ENCODE measurements at regions not wholly inside any gene's neighbourhood (a gene's known extent, or its start where the extent isn't known, plus 50 kb on each side); places are given as distances from the start of the nearest gene placed in this dataset.
"Not testable (repeated sequence)": the region's sequence is repeated elsewhere in the genome, so short reads cannot be mapped to it uniquely, and the experiment has no call there.

- DNase-seq, result no peak
Observed at GRCh38 chr2:83860320-83860719, 598.8 kb downstream of the SUCLG1 start.

GRCh38 chr2:83859553-83859952, 599.5 kb downstream of the SUCLG1 start:
- DNase-seq, result no peak

DNA sequence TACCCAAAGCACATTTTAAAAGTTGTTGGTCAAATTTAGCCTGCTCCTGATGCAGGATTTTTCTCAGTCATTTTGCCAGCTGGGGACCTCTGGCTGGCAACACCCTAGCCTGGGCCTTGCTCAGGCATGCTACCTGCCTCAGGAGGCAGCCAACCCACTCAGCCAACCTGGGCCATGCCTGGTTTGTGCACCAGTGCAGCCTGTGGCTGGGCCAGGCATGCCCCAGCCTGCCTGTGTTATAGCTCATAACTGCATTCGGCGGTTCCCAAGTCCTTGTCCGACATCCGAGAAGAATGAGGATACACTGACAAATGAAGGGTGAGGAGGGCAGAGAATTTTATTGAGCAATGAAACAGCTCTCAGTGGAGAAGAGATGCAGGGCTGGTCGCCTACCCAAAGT, 608.0 kb downstream of the SUCLG1 start:
- DNase-seq, result no peak

- no peak for DNase-seq
Observed at GRCh38 chr2:83850071-83850725, 608.9 kb downstream of the SUCLG1 start.

- DNase-seq, result no peak
Observed at GRCh38 chr2:83844490-83844889, 614.6 kb downstream of the SUCLG1 start.

- no peak for DNase-seq
Observed at GRCh38 chr2:83842421-83842820, 616.7 kb downstream of the SUCLG1 start.

- DNase-seq, result no peak
Observed at GRCh38 chr2:83837823-83838222, 621.3 kb downstream of the SUCLG1 start.

- no peak for DNase-seq
Observed at GRCh38 chr2:83827618-83828017, 631.5 kb downstream of the SUCLG1 start.

GRCh38 chr2:83826577-83826976, 632.5 kb downstream of the SUCLG1 start:
- no peak for DNase-seq

DNA sequence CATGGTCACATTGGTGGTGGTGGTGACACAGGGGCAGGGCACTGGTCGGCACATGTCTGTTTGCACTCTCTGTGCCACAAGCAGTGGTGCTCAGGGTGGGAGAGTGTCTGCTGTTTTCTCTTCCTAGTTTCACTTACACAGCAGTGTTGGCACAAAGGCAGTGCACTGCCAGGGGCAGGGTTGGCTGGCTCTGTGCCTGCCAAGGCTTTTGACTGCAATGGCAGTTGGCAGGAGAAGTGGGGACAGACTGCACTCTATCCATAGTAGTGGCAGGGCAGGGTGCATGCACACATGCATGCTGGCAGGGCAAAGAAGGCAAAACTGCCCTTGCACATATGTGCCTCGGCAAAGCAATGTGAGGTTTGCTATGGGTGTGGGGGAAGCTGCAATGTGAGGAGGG, 635.9 kb downstream of the SUCLG1 start:
- DNase-seq, result no peak

DNA sequence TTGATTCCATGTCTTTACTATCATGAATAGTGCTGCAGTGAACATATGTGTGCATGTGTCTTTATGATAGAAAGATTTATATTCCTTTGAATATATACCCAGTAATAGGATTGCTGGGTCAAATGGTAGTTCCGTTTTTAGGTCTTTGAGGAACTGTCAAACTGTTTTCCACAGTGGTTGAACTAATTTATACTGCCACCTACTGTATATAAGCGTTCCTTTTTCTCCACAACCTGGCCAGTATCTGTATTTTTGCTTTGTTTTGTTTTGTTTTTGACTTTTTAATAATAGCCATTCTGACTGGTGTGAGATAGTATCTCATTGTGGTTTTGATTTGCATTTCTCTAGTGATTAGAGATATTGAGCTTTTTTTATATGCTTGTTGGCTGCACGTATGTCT, 641.6 kb downstream of the SUCLG1 start:
- DNase-seq, result peak in 1 of 3 donors; percentile 14

- DNase-seq, result no peak
Observed at GRCh38 chr2:83808878-83809277, 650.2 kb downstream of the SUCLG1 start.

DNA sequence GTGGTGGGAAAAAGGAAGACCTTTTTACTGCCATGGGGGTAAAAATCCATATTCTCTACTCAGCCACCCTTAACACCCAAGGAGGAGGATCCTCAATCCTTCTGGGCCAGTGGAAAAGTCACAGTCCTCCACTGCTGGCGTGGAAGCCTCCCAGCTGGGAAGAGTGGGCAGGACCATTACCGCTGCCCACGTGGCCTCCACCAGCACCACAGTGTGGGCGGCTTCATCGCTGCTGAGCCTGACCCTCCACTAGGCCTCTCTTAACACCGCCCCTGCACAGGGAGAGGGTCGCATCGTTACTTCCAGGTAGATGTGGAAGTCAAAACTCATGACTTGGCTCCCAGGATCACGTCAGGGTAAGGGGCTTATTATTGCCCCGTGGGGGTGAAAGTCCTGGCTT, 656.5 kb downstream of the SUCLG1 start:
- DNase-seq, result no peak

DNA sequence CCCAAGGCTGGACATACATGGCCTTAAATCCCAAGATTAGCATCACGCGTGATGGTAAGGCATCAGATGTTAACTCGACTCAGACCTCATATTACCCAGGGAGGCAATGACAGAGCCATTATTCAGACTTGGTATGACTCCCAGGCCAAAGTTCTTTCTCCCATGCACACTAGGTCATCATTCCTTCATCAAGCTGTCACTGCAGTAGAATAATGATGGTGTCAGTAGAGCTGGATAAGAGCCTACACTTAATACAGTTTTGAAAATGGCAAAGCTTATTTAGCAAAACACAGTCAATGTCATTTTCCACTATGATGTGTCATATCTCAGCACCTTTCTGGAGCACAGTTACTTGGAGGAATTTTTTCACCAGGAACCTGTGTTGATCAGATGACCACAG, 663.3 kb downstream of the SUCLG1 start:
- DNase-seq, result no peak

GRCh38 chr2:83790467-83790866, 668.6 kb downstream of the SUCLG1 start:
- not testable (repeated sequence) for DNase-seq

- not testable (repeated sequence) for DNase-seq
Observed at GRCh38 chr2:83789674-83790073, 669.4 kb downstream of the SUCLG1 start.

GRCh38 chr2:83788938-83789566, 670.0 kb downstream of the SUCLG1 start:
- DNase-seq, result not testable (repeated sequence)

- DNase-seq, result no peak
Observed at GRCh38 chr2:83787189-83787588, 671.9 kb downstream of the SUCLG1 start.

GRCh38 chr2:83786140-83786539, 672.9 kb downstream of the SUCLG1 start:
- DNase-seq, result no peak

DNA sequence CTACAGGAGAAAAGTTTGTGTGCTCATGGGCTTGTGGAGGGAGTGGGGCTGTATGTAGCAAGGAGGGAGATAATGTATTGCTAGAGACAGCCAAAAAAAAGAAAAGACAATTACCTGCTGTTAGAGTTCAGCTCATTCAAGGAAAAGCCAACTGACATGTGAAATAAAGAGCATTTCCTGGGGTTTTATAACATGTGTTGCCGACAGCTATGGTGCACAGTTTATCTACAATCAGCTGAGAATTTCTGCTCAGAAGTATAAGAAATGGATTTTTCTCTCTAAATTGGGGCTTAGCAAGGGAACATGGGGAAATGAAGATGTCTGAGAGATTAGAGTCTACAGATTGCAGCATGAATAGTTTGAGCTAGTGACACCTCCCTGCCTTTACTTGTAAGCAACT, 674.1 kb downstream of the SUCLG1 start:
- DNase-seq, result no peak

GRCh38 chr2:83784315-83784714, 674.8 kb downstream of the SUCLG1 start:
- no peak for DNase-seq

DNA sequence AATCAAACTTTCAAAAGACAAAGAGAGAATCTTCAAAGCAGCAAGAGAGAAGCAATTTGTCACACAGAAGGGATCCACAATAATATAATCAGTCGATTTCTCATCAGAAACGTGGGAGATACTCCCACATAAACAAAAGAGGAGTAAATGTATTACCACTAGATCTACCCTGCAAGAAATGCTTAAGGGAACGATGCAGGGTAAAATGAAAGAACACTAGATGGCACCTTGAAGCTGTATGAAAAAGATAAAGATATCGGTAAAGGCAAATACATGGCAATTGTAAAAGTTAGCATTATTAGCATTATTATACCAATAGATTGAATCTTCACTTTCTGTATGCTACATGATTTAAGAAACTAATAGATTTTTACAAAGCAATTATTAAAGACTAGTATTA, 677.0 kb downstream of the SUCLG1 start:
- no peak for DNase-seq

DNA sequence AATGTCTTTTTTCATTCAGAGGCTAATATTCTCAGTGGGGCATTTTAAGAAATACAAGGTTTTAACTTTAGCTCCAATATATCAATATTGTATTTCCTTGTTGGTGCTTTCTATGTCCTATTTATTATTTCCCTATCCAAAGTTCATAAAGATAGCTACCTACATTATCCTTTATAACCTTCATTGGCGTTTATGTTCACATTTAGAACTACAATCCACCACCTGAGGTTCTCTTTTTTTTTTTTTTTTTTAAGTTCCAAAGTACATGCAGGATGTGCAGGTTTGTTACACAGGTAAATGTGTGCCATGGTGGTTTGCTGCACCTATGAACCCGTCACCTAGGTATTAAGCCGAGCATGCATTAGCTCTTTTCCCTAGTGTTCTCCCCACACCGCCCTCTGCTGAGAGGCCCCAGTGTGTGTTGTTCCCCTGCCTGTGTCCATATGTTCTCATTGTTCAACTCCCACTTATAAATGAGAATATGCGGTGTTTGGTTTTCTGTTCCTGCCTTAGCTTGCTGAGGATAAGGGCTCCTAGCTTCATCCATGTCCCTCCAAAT, 694.6 kb downstream of the SUCLG1 start:
- DNase-seq, result no peak

DNA sequence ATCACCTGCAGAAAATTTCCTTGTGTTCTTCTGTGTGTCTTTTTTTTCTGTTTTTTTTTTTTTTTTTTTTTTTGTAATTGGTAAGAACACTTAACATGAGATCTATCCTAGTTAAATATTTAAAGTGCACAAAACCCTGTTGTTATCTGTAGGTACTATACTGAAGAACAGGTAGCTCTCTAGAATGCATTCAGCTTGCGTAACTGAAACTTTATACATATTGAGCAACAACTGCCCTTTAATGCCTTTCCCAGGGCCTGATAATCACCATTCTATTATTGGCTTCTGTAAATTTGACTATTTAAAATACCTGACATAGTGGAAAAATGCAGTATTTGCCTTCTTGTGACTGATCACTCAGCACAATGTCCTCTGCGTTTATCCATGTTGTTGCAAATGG, 701.8 kb downstream of the SUCLG1 start:
- no peak for DNase-seq

- DNase-seq, result no peak
Observed at GRCh38 chr2:83756219-83756618, 702.9 kb downstream of the SUCLG1 start.
